Activated naive CD4-positive, alpha-beta T cell treated with anti-CD3 and anti-CD28 coated beads, Interleukin-2, amount 50 U/mL, for 72 hours (primary cell): ENCODE measurements at regions not wholly inside any gene's neighbourhood (a gene's known extent, or its start where the extent isn't known, plus 50 kb on each side); places are given as distances from the start of the nearest gene placed in this dataset.

ENCODE experiments used
- ATAC-seq, 2 donors: fragments of 150-1000 bp; cut with Tn5 transposase; 2 replicates each; pipeline ENCODE4 v1.10.0; 2021; ENCODE audit warnings: mild to moderate bottlenecking in 2 of 2, moderate library complexity in 2 of 2
- DNase-seq, 2 donors: peaks; one replicate each; pipeline ENCODE4 v3.0.0; 2021 to 2022; ENCODE audit warnings: low spot score in 2 of 2
- H3K27ac Mint-ChIP-seq, 2 donors: one replicate each; pipeline ENCODE4 v1.8.0; 2022; ENCODE audit warnings: mild to moderate bottlenecking in 2 of 2, mixed read lengths in 2 of 2
- H3K36me3 Mint-ChIP-seq, 2 donors: one replicate each; pipeline ENCODE4 v1.8.0; 2022; ENCODE audit warnings: mixed read lengths in 2 of 2
- H3K9me3 Mint-ChIP-seq, 2 donors: one replicate each; pipeline ENCODE4 v1.8.0; 2022; ENCODE audit warnings: mixed read lengths in 2 of 2

DNA sequence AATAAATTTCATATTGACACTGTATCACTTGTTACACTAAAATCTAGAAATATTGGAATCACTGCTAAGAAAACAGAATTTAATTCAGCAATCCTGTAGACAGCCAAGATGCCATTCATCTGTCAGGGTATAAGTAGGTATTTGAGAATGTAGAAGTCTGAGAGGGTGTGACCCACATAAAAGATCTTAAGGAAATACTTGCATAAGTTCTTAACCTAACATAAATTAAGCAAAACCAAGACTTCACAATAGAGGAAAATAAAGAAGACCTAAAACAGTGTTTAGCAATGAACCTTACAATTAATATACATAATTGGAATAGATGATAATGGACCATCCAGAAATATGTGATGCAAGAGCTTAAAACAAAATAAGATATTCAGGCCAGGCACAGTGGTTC is 636.2 kb downstream of the TBC1D4 start:
- Mint-ChIP-seq H3K9me3 (no peaks in the 10 kb centered on the region), H3K36me3 (no peaks in the 10 kb centered on the region), H3K27ac (no peak overlapping the region)
- DNase-seq (no peak), ATAC-seq (no peak)

DNA sequence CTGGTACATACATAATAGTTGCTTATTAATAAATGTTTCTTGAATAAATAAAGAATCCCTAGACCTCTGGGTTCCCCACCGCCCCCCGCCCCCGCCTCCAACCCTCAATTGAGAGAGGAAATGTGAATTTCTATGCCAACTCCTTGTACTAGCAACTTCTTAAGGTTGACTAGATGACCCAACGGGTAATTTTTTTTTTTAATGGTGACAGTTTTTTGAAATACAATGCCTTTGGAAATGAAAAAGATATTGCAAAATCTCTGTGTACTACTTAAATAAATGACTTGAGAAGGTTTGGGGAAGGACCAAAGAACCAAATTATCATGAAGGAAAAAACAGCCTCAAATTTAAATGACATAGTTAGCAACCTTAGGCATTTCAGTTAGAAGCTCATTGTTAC is 640.3 kb downstream of the TBC1D4 start:
- Mint-ChIP-seq H3K27ac (no peak overlapping the region), H3K36me3 (no peaks in the 10 kb centered on the region), H3K9me3 (no peaks in the 10 kb centered on the region)
- ATAC-seq = no peak
- no peak for DNase-seq

DNA sequence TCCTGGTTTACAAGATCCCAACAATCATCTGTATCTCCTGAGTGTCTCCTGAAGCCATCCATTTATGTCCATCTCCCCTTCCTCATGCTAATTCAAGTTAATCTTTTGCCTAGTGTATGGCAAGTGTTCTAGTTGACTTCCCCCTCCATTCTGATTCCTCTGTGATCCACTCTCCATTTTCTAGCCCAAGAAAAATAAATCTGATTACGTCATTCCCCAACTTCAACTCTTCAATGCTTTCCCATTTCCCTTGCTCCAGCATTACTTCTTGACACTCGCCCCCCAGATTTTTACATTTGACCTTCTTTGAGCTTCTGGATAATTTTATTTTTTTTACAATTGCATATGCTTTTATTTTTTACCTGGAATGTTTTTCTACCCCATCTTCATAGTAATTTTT is 640.8 kb downstream of the TBC1D4 start:
- no peaks in the 10 kb centered on the region for H3K36me3 Mint-ChIP-seq
- H3K27ac Mint-ChIP-seq = peak overlapping the region in 1 of 2 donors; percentile 41
- no peak for ATAC-seq
- H3K9me3 Mint-ChIP-seq = no peaks in the 10 kb centered on the region
- no peak for DNase-seq

DNA sequence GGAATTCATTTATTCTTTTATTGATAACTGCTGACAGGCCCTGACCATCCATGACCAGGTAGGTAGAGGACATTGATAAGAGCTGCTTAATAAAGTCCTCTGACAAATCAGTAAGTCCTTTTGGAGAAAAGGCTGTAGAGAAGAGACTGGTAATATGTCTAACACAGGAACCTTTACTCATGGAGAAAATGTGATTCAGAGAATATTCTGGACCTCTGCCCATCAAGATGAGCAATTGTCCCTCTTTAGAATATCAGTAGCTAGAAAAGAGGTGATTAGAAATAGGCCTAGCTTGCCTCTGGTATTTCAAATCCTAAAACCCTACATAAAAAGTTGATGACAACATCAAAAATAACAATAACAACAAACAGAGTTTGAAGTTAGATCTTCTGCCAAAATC is 642.3 kb downstream of the TBC1D4 start:
- no peaks in the 10 kb centered on the region for H3K36me3 Mint-ChIP-seq
- DNase-seq (no peak), ATAC-seq (no peak)
- no peaks in the 10 kb centered on the region for H3K9me3 Mint-ChIP-seq
- H3K27ac Mint-ChIP-seq = no peak overlapping the region

DNA sequence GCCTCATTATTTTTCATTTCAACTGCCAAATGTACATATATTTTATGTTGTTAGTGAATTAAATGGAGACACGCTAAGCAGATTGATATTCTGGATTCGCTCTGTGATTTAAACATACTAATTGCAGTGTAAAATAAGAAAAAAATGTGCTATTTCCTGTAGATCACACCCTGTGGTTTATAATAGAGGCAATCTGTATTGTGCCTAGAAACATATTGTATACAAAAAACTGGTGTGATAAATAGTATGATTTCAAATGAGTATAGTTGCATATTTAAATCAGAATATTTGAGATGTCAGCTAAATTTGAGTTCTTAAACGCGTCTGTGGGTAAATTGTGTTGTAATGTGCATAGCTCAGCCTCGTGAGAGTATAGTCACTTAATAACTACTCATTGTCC is 643.9 kb downstream of the TBC1D4 start:
- ATAC-seq = no peak

DNA sequence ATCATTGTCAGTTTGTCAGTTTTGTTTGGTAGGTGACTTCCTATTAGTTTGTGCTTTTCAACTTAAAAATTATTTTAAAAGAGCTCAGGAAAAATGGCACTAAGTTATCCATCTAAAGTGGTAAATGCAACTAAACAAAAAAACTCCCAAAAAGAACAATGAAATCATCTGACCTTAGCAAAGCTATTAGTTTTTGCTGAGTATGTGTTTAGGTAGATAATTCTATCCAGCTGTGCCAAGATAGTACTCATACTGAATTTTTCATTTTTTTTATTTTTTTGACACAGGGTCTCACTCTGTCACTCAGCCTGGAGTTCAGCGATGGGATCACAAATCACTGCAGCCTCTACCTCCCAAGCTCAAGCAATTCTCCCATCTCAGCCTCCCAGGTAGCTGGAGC is 645.3 kb downstream of the TBC1D4 start:
- Mint-ChIP-seq H3K36me3 (no peaks in the 10 kb centered on the region), H3K27ac (no peak overlapping the region), H3K9me3 (no peaks in the 10 kb centered on the region)
- DNase-seq (no peak), ATAC-seq (no peak)

More for the DNA sequence above, 643.9 kb downstream of the TBC1D4 start:
- DNase-seq = no peak
- H3K9me3 Mint-ChIP-seq = no peaks in the 10 kb centered on the region
- H3K36me3 Mint-ChIP-seq = no peaks in the 10 kb centered on the region
- no peak overlapping the region for H3K27ac Mint-ChIP-seq

DNA sequence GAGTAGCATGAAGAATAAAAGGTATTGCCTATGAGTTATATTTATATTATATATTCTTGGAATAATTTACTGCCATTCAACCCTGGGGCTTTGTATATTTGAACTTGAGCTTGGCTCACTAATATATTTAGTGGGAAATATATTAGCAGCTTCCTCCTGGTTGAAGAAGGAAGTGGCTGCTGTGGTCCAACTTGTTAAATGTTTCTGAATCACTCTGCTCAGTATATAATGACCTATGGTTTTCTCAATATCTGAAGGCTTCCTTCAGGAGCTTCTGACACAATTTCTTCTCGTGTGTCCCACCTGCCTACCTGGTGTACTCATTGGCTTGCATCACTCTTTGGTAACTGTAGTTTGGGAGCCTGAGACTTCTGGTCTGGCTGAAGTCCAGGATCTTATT is 646.4 kb downstream of the TBC1D4 start:
- Mint-ChIP-seq H3K9me3 (no peaks in the 10 kb centered on the region), H3K27ac (no peak overlapping the region), H3K36me3 (no peaks in the 10 kb centered on the region)
- no peak for DNase-seq
- ATAC-seq = no peak

DNA sequence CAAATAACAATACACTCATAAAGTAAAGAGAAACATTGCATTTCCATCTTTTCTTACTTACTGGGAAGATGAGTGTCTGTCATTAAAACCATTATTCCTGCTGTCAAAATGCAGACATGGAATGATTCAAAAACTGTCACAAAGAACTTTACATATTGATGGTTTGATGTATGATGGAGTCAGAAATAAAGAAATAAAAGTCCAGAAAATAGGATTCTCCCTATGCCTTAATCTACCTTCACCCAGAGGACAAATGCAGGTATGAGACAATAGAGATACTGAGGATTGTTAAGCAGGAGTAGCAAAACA is 656.1 kb downstream of the TBC1D4 start:
- H3K27ac Mint-ChIP-seq = no peak overlapping the region
- DNase-seq (no peak), ATAC-seq (no peak)
- H3K9me3 Mint-ChIP-seq = no peaks in the 10 kb centered on the region
- H3K36me3 Mint-ChIP-seq = no peaks in the 10 kb centered on the region

DNA sequence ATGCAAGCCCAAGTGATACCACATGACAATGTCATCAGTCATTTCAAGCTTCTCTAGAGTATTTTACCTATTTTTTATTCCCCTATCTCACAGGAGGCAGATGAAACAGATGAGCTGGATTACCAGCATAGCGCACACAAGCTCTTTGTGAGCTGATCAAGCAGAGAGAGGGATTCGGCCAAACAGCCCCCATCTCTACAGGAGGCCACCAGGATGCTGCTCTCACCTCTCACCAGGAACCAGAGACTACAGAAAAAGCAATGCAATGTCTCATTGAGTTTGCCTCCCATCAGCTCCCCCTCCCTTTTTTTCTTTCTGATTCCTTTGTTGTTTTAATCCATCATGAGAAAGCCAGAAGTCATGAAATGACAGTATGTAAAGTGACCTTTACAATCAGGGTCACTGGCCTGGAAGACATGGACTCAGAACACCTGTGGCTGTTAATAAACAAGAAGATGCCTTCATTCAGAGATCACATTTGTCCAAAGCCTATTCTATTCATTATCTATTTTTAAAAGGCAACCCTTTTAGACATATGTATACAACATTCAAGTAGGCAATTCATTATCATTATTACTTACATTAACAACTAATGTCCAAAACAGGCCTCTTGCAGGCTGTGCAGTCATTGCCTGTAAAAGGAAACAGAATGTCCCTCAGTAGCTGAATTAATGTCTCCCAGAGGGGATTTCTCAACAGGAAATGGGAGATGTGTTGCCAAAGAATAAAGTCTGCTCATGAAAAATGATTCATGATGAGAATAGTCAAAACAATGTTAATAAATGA is 656.6 kb downstream of the TBC1D4 start:
- DNase-seq (no peak), ATAC-seq (no peak)
- no peaks in the 10 kb centered on the region for H3K9me3 Mint-ChIP-seq
- H3K27ac Mint-ChIP-seq = peak overlapping the region in 1 of 2 donors; percentile 20
- H3K36me3 Mint-ChIP-seq = no peaks in the 10 kb centered on the region

DNA sequence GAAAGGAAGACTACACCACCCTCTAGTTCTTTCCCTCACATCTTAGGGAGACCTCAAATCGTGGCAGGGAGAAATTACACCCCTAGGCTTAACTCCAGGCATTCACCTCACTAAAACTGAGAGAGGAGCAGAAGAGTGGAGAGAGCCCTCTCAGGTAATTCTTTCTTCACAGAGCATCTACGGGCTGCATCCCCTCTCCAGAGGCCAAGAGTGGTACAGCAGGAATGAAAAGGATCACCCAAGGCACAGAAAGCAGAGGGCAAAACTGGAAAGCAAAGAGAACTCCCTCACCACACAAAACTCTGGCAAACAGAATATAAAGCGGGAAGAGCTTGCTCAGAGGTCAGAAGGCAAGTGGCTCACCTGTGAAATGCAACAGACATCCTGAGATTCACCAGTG is 661.2 kb downstream of the TBC1D4 start:
- H3K36me3 Mint-ChIP-seq = no peaks in the 10 kb centered on the region
- ATAC-seq (no peak), DNase-seq (no peak)
- H3K27ac Mint-ChIP-seq = no peak overlapping the region
- H3K9me3 Mint-ChIP-seq = no peaks in the 10 kb centered on the region

DNA sequence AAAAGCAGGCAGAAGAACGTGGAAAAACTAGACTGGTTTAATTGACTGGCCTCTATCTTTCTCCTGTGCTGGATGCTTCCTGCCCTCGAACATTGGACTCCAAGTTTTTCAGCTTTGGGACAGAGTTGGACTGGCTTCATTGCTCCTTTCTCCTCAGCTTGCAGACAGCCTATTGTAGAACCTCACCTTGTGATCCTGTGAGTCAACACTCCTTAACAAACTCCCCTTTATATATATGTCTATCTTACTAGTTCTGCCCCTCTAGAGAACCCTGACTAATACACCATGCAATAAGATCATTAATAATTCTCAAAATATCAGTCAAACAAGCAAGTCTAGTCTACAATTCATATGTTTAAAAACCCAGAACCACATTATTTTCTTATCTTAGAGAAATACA is 662.4 kb downstream of the TBC1D4 start:
- ATAC-seq (no peak), DNase-seq (no peak)
- H3K9me3 Mint-ChIP-seq = peaks cover 0 to 5% of the 10 kb centered on the region in 2 donors
- no peaks in the 10 kb centered on the region for H3K36me3 Mint-ChIP-seq
- no peak overlapping the region for H3K27ac Mint-ChIP-seq

DNA sequence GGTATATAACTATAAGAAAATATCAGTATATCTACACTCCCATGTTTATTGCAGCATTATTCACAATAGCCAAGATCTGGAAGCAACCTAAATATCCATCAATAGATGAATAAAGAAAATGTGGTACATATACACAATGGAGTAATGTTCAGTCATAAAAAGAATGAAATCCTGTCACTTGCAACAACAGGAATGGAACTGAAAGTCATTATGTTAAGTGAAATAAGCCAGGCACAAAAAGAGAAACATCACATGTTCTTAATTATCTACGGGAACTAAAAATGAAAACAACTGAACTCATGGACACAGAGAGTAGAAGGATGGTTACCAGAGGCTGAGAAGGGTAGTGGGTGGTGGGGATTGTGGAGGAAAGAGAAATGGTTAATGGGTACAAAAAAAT is 665.2 kb downstream of the TBC1D4 start:
- ATAC-seq (no peak), DNase-seq (no peak)
- H3K9me3 Mint-ChIP-seq = peaks cover 5 to 9% of the 10 kb centered on the region in 2 donors
- no peaks in the 10 kb centered on the region for H3K36me3 Mint-ChIP-seq
- no peak overlapping the region for H3K27ac Mint-ChIP-seq

DNA sequence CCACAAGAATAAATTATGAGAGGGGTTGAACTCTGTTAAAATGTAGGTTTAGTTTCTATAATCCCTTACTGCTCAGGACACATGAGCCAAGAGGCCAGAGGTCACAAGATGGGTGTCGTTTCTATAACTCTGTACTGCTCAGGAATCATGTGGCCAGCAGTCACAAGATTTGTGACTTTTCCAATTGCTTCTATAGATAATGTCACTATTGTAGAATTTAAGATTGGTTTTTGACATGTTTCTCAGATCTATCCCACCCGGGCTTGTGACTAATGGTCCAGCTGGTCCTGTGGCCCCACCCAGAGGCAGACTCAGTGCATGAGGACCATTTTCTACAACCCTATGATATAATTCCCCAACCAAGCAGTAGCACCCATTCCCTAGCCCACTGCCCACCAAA is 662.0 kb upstream of the KLF12 start:
- no peak for ATAC-seq
- H3K36me3 Mint-ChIP-seq = peaks cover 7 to 9% of the 10 kb centered on the region in 2 donors
- H3K27ac Mint-ChIP-seq = no peak overlapping the region
- H3K9me3 Mint-ChIP-seq = peaks cover 4 to 9% of the 10 kb centered on the region in 2 donors
- DNase-seq = no peak

DNA sequence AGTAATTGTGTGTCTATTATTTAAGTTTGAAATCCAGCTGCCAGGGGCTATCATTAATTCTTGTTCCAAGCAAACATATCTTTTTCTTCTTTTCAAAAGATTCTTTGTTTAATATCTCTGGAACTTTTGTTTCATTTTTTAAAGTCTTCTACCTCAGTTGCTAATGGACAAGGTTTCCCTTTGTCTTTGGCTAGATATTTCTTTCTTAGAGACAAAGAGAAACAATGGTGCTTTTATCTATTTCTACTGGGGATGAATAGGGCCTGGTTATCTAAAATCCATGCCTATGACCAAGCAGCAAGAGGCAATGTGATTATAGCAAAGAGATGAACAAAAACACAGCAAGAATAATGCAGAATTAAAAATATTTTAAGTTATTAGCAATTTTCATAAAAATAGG is 661.3 kb upstream of the KLF12 start:
- peaks cover 7 to 9% of the 10 kb centered on the region in 2 donors for H3K36me3 Mint-ChIP-seq
- no peak for DNase-seq
- no peak for ATAC-seq
- peaks cover 4 to 9% of the 10 kb centered on the region in 2 donors for H3K9me3 Mint-ChIP-seq
- H3K27ac Mint-ChIP-seq = no peak overlapping the region

DNA sequence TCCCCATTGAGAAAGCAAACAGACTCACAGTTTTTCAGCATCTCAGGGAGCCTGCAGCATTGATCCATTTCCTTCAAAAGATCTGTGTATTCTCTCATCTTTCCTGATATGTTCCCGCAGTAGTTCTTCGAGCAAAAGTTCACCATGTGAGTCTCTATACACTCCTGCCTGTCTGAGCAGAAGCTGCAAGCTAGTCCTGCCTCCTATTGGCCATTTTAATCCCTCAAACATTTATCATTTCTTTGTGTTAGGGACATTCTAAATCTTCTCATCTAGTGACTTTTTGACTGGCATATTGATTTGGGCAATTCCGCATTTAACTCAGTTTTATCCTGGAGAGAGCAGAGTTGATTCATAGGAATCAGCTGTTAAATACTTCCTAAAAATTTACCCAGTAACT is 660.4 kb upstream of the KLF12 start:
- H3K36me3 Mint-ChIP-seq = peaks cover 7 to 9% of the 10 kb centered on the region in 2 donors
- DNase-seq = no peak
- no peak overlapping the region for H3K27ac Mint-ChIP-seq
- ATAC-seq = no peak
- peaks cover 4 to 9% of the 10 kb centered on the region in 2 donors for H3K9me3 Mint-ChIP-seq

DNA sequence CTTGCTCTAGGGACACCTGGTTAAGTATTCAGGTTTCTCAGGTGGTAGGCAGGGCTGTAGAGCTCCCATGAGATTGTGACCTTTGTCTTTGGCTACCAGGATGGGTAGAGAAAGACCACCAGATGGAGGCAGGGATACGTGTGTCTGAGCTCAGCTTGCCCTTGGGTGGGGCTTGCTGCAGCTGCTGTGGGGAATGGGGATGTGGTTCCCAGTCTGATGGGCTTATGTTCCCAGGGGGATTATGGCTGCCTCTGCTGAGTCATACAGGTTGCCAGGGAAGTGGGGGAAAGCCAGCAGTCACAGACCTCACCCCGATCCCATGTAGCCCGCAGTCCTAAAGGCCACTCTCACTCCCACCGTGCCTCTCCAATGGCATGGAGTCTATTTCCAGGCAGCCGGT is 659.9 kb upstream of the KLF12 start:
- DNase-seq (no peak), ATAC-seq (no peak)
- peaks cover 7 to 9% of the 10 kb centered on the region in 2 donors for H3K36me3 Mint-ChIP-seq

DNA sequence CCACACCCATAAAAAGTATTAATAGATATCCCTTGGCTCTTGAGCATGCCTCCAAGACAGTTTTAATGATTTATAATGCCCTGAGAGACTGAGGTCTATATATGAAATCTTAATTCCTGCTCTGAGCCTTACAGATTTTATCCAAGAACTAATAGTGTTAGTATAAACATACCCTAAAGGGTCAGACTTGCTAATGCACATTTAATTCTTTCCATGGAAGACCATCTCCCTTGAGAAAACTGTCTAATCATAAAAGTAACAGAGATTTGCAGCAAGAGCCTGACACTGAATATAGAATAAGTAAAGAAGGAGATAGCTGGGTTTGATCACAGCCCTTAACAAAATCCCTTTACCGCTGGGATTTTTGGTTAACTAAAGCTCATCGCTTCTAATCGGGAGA is 650.8 kb upstream of the KLF12 start:
- H3K27ac Mint-ChIP-seq = no peak overlapping the region
- H3K9me3 Mint-ChIP-seq = no peaks in the 10 kb centered on the region
- no peaks in the 10 kb centered on the region for H3K36me3 Mint-ChIP-seq
- DNase-seq (no peak), ATAC-seq (no peak)

More for the DNA sequence above, 659.9 kb upstream of the KLF12 start:
- Mint-ChIP-seq H3K27ac (no peak overlapping the region), H3K9me3 (peaks cover 4 to 9% of the 10 kb centered on the region in 2 donors)

DNA sequence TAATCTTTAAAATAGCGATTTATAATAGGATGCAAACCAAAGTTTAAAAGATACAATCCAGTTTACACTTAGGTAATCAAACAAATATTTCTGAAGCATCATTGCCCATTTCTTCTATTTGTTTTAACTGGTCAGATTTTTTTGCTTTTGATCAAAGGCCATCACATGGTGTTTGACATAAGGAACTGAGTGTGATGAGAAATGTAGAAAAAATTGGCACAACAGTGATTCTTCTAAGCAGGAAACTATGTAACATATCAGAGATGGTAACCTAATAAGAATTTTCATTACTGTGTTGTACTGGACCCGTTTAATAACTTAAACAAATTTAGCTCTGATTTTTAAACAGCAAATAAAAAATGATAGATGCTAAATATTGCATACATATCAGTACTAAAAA is 644.7 kb upstream of the KLF12 start:
- Mint-ChIP-seq H3K9me3 (no peaks in the 10 kb centered on the region), H3K27ac (no peak overlapping the region), H3K36me3 (no peaks in the 10 kb centered on the region)
- ATAC-seq = no peak
- no peak for DNase-seq

DNA sequence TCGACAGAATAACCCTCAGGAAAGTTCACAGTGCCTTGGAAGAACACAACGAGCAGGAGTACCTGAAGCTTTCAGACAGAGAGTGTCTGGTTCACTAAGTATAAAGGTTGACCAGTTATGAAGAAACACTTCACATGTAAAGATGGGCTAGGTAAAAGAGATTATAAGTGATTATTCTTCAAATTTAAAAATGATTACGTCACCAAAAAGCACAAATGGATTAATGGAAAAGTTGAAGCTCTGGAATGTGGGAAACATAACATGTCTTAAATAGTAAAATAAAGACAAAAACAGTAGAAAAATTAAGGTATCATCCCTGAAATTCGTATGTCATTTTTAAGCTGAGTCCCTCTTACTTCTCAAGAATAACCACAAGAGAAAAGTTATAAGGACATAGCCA is 643.9 kb upstream of the KLF12 start:
- Mint-ChIP-seq H3K9me3 (no peaks in the 10 kb centered on the region), H3K27ac (no peak overlapping the region), H3K36me3 (no peaks in the 10 kb centered on the region)
- DNase-seq (no peak), ATAC-seq (no peak)
